DND-41 (cell line): ENCODE measurements at regions not wholly inside any gene's neighbourhood (a gene's known extent, or its start where the extent isn't known, plus 50 kb on each side); places are given as distances from the start of the nearest gene placed in this dataset.

Source experiments
- ATAC-seq: fragments of 200-7000 bp; cut with Tn5 transposase; 3 replicates; pipeline ENCODE4 v1.9.1; 2021; ENCODE audit warnings: low read depth; ENCODE audit not compliant: insufficient read depth
- DNase-seq: peaks from one replicate; pipeline ENCODE4 v3.0.0-alpha.2; 2020
- H2AFZ ChIP-seq: 2 replicates; pipeline ENCODE4 v1.6.0; 2012; ENCODE audit warnings: low read depth, low read length
- H3K27ac ChIP-seq: 2 replicates; pipeline ENCODE4 v1.5.1; 2012; ENCODE audit warnings: low read length, inconsistent platforms
- H3K27me3 ChIP-seq: fragments of 200-600 bp; sonication (generic); 2 replicates; pipeline ENCODE4 v1.6.0; 2012; ENCODE audit warnings: low read length, mild to moderate bottlenecking, inconsistent platforms; ENCODE audit not compliant: insufficient read depth, poor library complexity
- H3K36me3 ChIP-seq: 2 replicates; pipeline ENCODE4 v1.5.1; 2012; ENCODE audit warnings: low read length, inconsistent platforms; ENCODE audit not compliant: insufficient read depth
- H3K4me1 ChIP-seq: 2 replicates; pipeline ENCODE4 v1.5.1; 2012; ENCODE audit warnings: mild to moderate bottlenecking, low read length; ENCODE audit not compliant: insufficient read depth
- H3K4me2 ChIP-seq: 2 replicates; pipeline ENCODE4 v1.6.0; 2012; ENCODE audit warnings: mild to moderate bottlenecking, moderate library complexity, low read length, inconsistent platforms; ENCODE audit not compliant: insufficient read depth
- H3K4me3 ChIP-seq, 2 experiments: fragments of 200-600 bp in 1 of 2; shearing (Covaris generic) in 1 of 2; 2 replicates each; pipeline ENCODE4 v1.5.1; 2012 to 2016; ENCODE audit warnings: inconsistent platforms in 2 of 2, low read length in 2 of 2, mild to moderate bottlenecking in 2 of 2, low read depth in 1 of 2, moderate library complexity in 1 of 2
- H3K79me2 ChIP-seq: 2 replicates; pipeline ENCODE4 v1.6.0; 2012; ENCODE audit warnings: low read length, inconsistent platforms; ENCODE audit not compliant: insufficient read depth
- H3K9ac ChIP-seq: 2 replicates; pipeline ENCODE4 v1.6.0; 2012; ENCODE audit warnings: low read depth, mild to moderate bottlenecking, inconsistent platforms, low read length, moderate library complexity
- H3K9me3 ChIP-seq: 2 replicates; pipeline ENCODE4 v1.5.1; 2012; ENCODE audit warnings: low read length, moderate library complexity, mild to moderate bottlenecking, inconsistent platforms; ENCODE audit not compliant: insufficient read depth, severe bottlenecking
- H4K20me1 ChIP-seq: 2 replicates; pipeline ENCODE4 v1.6.0; 2012; ENCODE audit warnings: low read length; ENCODE audit not compliant: insufficient read depth
- CTCF ChIP-seq: IDR thresholded peaks from 2 replicates; pipeline ENCODE4 v1.5.1; 2012; ENCODE audit warnings: borderline replicate concordance, low read length, moderate library complexity, mild to moderate bottlenecking; ENCODE audit not compliant: poor library complexity, severe bottlenecking; ENCODE audit errors: extremely low read depth
- EZH2 ChIP-seq: IDR thresholded peaks from 3 replicates; pipeline ENCODE4 v1.6.1; 2012; ENCODE audit warnings: borderline replicate concordance, low read depth, mild to moderate bottlenecking, moderate library complexity, low read length, inconsistent platforms; ENCODE audit not compliant: severe bottlenecking

- Histone ChIP-seq H3K4me3 (no peak overlapping the region), H3K9me3 (peaks cover 5% of the 10 kb centered on the region), H3K36me3 (no peaks in the 10 kb centered on the region), H3K9ac (no peak overlapping the region), H3K4me2 (no peak overlapping the region), H3K79me2 (no peaks in the 10 kb centered on the region), H3K27me3 (no peaks in the 10 kb centered on the region), H4K20me1 (no peaks in the 10 kb centered on the region), H3K27ac (no peak overlapping the region), H3K4me1 (no peaks in the 10 kb centered on the region), H2AFZ (no peak overlapping the region)
- ATAC-seq (no peak), DNase-seq (no peak)
- TF ChIP-seq EZH2, result no peak
- TF ChIP-seq CTCF, result no peak
Observed at GRCh38 chr9:19690128-19690527, 98.7 kb downstream of the SLC24A2 start.

GRCh38 chr9:19689328-19690101 lies 99.3 kb downstream of the SLC24A2 start:
- Histone ChIP-seq H4K20me1 (no peaks in the 10 kb centered on the region), H2AFZ (no peak overlapping the region), H3K4me1 (no peaks in the 10 kb centered on the region), H3K27me3 (no peaks in the 10 kb centered on the region), H3K27ac (no peak overlapping the region), H3K4me2 (no peak overlapping the region), H3K36me3 (no peaks in the 10 kb centered on the region), H3K9me3 (peaks cover 5% of the 10 kb centered on the region), H3K79me2 (no peaks in the 10 kb centered on the region), H3K4me3 (no peak overlapping the region), H3K9ac (no peak overlapping the region)
- DNase-seq, result no peak
- TF ChIP-seq CTCF (no peak), EZH2 (no peak)
- ATAC-seq, result no peak

- Histone ChIP-seq H3K9me3 (peaks cover 5% of the 10 kb centered on the region), H3K79me2 (no peaks in the 10 kb centered on the region), H3K4me3 (no peak overlapping the region), H2AFZ (no peak overlapping the region), H3K36me3 (no peaks in the 10 kb centered on the region), H4K20me1 (no peaks in the 10 kb centered on the region), H3K9ac (no peak overlapping the region), H3K27me3 (no peaks in the 10 kb centered on the region), H3K4me2 (no peak overlapping the region), H3K4me1 (no peaks in the 10 kb centered on the region), H3K27ac (no peak overlapping the region)
- no peak for DNase-seq
- no peak for TF ChIP-seq CTCF
- no peak for TF ChIP-seq EZH2
- ATAC-seq, result no peak
Observed at GRCh38 chr9:19683715-19684114, 105.1 kb downstream of the SLC24A2 start.

GRCh38 chr9:19682397-19682796 lies 106.4 kb downstream of the SLC24A2 start:
- Histone ChIP-seq H3K27ac (no peak overlapping the region), H3K79me2 (no peaks in the 10 kb centered on the region), H3K4me1 (no peaks in the 10 kb centered on the region), H3K9ac (no peak overlapping the region), H3K4me2 (no peak overlapping the region), H2AFZ (no peak overlapping the region), H3K36me3 (no peaks in the 10 kb centered on the region), H3K9me3 (peaks cover 5% of the 10 kb centered on the region), H3K4me3 (no peak overlapping the region), H4K20me1 (no peaks in the 10 kb centered on the region), H3K27me3 (no peaks in the 10 kb centered on the region)
- no peak for TF ChIP-seq CTCF
- no peak for TF ChIP-seq EZH2
- DNase-seq, result no peak
- ATAC-seq, result no peak
